WTC11 (cell line): ENCODE measurements at regions not wholly inside any gene's neighbourhood (a gene's known extent, or its start where the extent isn't known, plus 50 kb on each side); places are given as distances from the start of the nearest gene placed in this dataset.

Source experiments
- ATAC-seq: fragments of 200-7000 bp; cut with Tn5 transposase; 2 replicates; pipeline ENCODE4 v1.10.0; 2021; ENCODE audit warnings: mild to moderate bottlenecking, moderate library complexity
- CTCF ChIA-PET: fragments of 300-600 bp; sonication (Branson Sonifier 250); formaldehyde crosslinking; loops from one replicate; lab custom pipeline; 2021; ENCODE audit warnings: antibody characterized with exemption; lab: Charles Lee
- POLR2A ChIA-PET: fragments of 350-600 bp; sonication (Branson Sonifier 250); formaldehyde crosslinking; loops from one replicate; lab custom pipeline; 2021; ENCODE audit warnings: antibody characterized with exemption; lab: Charles Lee
- DNase-seq: peaks from one replicate; pipeline ENCODE4 v3.0.0; 2021; ENCODE audit warnings: low spot score
- H3K27ac Mint-ChIP-seq: 2 replicates; pipeline ENCODE4 v1.8.0; 2021; ENCODE audit warnings: mixed read lengths
- H3K27me3 Mint-ChIP-seq: 2 replicates; pipeline ENCODE4 v1.8.0; 2021; ENCODE audit warnings: low read depth, mild to moderate bottlenecking, moderate library complexity, mixed read lengths
- H3K36me3 Mint-ChIP-seq: 2 replicates; pipeline ENCODE4 v1.8.0; 2021; ENCODE audit warnings: mixed read lengths
- H3K4me1 Mint-ChIP-seq: 2 replicates; pipeline ENCODE4 v1.8.0; 2022; ENCODE audit warnings: mixed read lengths
- H3K4me3 Mint-ChIP-seq: 2 replicates; pipeline ENCODE4 v1.8.0; 2021; ENCODE audit warnings: mild to moderate bottlenecking, moderate library complexity, mixed read lengths
- H3K9me3 Mint-ChIP-seq: 2 replicates; pipeline ENCODE4 v1.8.0; 2021; ENCODE audit warnings: mixed read lengths
- CDX4 ChIP-seq: fragments of 250-450 bp; sonication (Bioruptor Pico); IDR thresholded peaks from 2 replicates; pipeline ENCODE4 v1.9.0; 2021; ENCODE audit warnings: moderate library complexity, mild to moderate bottlenecking, inconsistent platforms, borderline replicate concordance
- CREM ChIP-seq: sonication (generic); formaldehyde crosslinking; IDR thresholded peaks from 2 replicates; pipeline ENCODE4 v1.8.1; 2022; ENCODE audit warnings: mild to moderate bottlenecking, missing genetic modification reagents, moderate library complexity
- EMX1 ChIP-seq: fragments of 250-450 bp; sonication (Bioruptor Pico); IDR thresholded peaks from 2 replicates; pipeline ENCODE4 v1.8.0; 2021; ENCODE audit warnings: mild to moderate bottlenecking
- FOXJ3 ChIP-seq: sonication (generic); formaldehyde crosslinking; IDR thresholded peaks from 2 replicates; pipeline ENCODE4 v1.9.0; 2021; ENCODE audit warnings: missing genetic modification reagents, mild to moderate bottlenecking, borderline replicate concordance
- FOXP1 ChIP-seq: sonication (generic); formaldehyde crosslinking; IDR thresholded peaks from 2 replicates; pipeline ENCODE4 v1.8.0; 2022; ENCODE audit warnings: missing genetic modification reagents, mild to moderate bottlenecking, moderate library complexity, borderline replicate concordance
- MXD4 ChIP-seq: fragments of 250-450 bp; sonication (Bioruptor Pico); IDR thresholded peaks from 2 replicates; pipeline ENCODE4 v1.8.0; 2021; ENCODE audit warnings: mild to moderate bottlenecking, moderate library complexity, borderline replicate concordance
- ZBTB43 ChIP-seq: sonication (generic); formaldehyde crosslinking; IDR thresholded peaks from 2 replicates; pipeline ENCODE4 v1.8.1; 2023; ENCODE audit warnings: mild to moderate bottlenecking, missing genetic modification reagents
- ZNF138 ChIP-seq: sonication (generic); formaldehyde crosslinking; conservative IDR thresholded peaks from 2 replicates; pipeline ENCODE4 v1.8.1; 2022; ENCODE audit warnings: mild to moderate bottlenecking, moderate library complexity, missing genetic modification reagents
- ZNF423 ChIP-seq: fragments of 250-450 bp; sonication (Bioruptor Pico); IDR thresholded peaks from 2 replicates; pipeline ENCODE4 v2.1.2; 2022; ENCODE audit warnings: mild to moderate bottlenecking, moderate library complexity
- ZNF532 ChIP-seq: fragments of 250-450 bp; sonication (Bioruptor Pico); IDR thresholded peaks from 2 replicates; pipeline ENCODE4 v1.9.0; 2021; ENCODE audit warnings: mild to moderate bottlenecking, borderline replicate concordance
- TF ChIP-seq, protein P1 (sequence below): sonication (generic); formaldehyde crosslinking; IDR thresholded peaks from 2 replicates; pipeline ENCODE4 v1.8.1; 2022; ENCODE audit warnings: low read depth, mild to moderate bottlenecking, moderate library complexity, missing genetic modification reagents, borderline replicate concordance
- TF ChIP-seq, protein P2 (sequence below): sonication (generic); formaldehyde crosslinking; IDR thresholded peaks from 2 replicates; pipeline ENCODE4 v1.8.1; 2023; ENCODE audit warnings: mild to moderate bottlenecking, missing genetic modification reagents

DNA sequence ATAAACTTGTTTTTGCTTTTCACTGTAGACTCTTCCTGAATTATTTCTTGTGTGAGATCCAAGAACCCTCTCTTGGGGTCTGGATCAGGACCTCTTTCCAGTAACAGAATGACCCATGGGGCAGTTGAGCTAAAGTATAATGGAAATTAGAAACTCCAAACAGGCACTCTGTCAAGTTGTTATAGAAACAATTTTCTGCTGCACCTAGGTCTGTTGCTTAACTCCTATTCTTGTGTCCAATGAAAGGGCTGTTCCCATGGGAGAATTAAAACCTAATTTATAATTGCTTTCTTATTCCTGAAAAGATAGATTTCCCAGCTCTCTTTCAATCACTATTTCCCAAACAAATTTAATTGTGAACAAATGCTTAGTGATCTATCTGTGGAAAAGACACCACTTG, 1341.3 kb upstream of the PIK3C3 start:
- H3K27me3 Mint-ChIP-seq = no peaks in the 10 kb centered on the region
- CTCF ChIA-PET = no interaction called here
- TF ChIP-seq, protein P1, sequence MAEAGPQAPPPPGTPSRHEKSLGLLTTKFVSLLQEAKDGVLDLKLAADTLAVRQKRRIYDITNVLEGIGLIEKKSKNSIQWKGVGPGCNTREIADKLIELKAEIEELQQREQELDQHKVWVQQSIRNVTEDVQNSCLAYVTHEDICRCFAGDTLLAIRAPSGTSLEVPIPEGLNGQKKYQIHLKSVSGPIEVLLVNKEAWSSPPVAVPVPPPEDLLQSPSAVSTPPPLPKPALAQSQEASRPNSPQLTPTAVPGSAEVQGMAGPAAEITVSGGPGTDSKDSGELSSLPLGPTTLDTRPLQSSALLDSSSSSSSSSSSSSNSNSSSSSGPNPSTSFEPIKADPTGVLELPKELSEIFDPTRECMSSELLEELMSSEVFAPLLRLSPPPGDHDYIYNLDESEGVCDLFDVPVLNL = no peak
- no peak for TF ChIP-seq FOXP1 (CRISPR knock-in tag)
- TF ChIP-seq ZNF423 (CRISPR knock-in tag) = no peak
- H3K4me3 Mint-ChIP-seq = no peak overlapping the region
- ATAC-seq = no peak
- no peaks in the 10 kb centered on the region for H3K4me1 Mint-ChIP-seq
- no peaks in the 10 kb centered on the region for H3K36me3 Mint-ChIP-seq
- POLR2A ChIA-PET = no interaction called here
- no peak for DNase-seq
- no peak overlapping the region for H3K27ac Mint-ChIP-seq
- H3K9me3 Mint-ChIP-seq = 0 out of 2 replicates have a peak, but pooled peaks cover 3% of the 10 kb centered on the region

DNA sequence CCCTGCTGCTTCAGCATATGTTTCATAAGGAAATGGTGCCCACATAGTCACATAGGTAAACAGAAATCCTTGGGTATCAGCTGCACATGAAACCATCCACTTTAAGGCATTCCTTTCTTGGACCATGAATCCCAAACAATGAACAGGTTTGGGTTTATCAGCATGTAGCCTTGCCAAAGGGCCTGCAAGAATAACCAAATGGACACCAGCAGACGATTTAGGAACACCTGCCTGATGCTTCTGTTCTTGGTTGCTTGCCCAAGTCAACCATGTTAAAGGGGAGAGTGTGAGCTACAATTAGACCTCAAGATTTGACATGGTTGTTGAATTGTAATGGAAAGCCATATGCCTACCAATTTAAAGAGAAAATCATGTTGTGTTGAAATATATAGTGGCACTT, 1342.7 kb upstream of the PIK3C3 start:
- Mint-ChIP-seq H3K4me3 (no peak overlapping the region), H3K9me3 (0 out of 2 replicates have a peak, but pooled peaks cover 3% of the 10 kb centered on the region), H3K36me3 (no peaks in the 10 kb centered on the region), H3K27me3 (no peaks in the 10 kb centered on the region), H3K4me1 (peaks cover 9% of the 10 kb centered on the region), H3K27ac (no peak overlapping the region)
- DNase-seq (no peak), ATAC-seq (no peak)
- ChIA-PET POLR2A (no interaction called here), CTCF (no interaction called here)
- TF ChIP-seq EMX1 (CRISPR knock-in tag) (no peak), FOXP1 (CRISPR knock-in tag) (no peak), ZBTB43 (CRISPR knock-in tag) (no peak), CREM (CRISPR knock-in tag) (no peak), ZNF532 (no peak), MXD4 (CRISPR knock-in tag) (no peak), FOXJ3 (CRISPR knock-in tag) (no peak), ZNF138 (CRISPR knock-in tag) (no peak), CDX4 (CRISPR knock-in tag) (no peak)
- TF ChIP-seq, protein P2, sequence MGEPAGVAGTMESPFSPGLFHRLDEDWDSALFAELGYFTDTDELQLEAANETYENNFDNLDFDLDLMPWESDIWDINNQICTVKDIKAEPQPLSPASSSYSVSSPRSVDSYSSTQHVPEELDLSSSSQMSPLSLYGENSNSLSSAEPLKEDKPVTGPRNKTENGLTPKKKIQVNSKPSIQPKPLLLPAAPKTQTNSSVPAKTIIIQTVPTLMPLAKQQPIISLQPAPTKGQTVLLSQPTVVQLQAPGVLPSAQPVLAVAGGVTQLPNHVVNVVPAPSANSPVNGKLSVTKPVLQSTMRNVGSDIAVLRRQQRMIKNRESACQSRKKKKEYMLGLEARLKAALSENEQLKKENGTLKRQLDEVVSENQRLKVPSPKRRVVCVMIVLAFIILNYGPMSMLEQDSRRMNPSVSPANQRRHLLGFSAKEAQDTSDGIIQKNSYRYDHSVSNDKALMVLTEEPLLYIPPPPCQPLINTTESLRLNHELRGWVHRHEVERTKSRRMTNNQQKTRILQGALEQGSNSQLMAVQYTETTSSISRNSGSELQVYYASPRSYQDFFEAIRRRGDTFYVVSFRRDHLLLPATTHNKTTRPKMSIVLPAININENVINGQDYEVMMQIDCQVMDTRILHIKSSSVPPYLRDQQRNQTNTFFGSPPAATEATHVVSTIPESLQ (CRISPR knock-in tag) = no peak
- TF ChIP-seq, protein P1 = no peak
